ENCODE measurements at regions not wholly inside any gene's neighbourhood (a gene's known extent, or its start where the extent isn't known, plus 50 kb on each side); places are given as distances from the start of the nearest gene placed in this dataset.

DNA sequence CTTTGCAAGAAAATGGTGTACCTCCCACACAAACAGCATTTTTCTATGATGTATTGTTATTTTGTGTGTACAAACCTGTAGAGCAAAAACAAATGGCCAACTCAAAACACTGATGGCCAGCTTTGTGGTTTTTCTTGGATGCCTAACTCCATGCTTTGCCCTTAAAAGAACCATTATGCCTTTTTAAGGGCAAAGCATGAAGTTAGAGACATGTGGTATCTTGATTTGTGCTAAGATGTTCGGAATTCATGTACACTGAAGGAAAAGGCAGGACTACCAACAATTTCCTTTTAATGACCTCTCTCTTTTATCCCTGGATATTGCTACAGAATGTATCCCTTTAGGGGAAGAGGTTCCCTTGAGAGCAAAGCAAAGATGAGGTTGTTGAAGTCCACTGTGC is 273.6 kb downstream of the SCG2 start:
- TF ChIP-seq POLR2A (IDR thresholded peaks at IDR 0.05) (no peak), POLR2AphosphoS5 (IDR thresholded peaks at IDR 0.05) (no peak)
- TF ChIP-seq, protein P1, sequence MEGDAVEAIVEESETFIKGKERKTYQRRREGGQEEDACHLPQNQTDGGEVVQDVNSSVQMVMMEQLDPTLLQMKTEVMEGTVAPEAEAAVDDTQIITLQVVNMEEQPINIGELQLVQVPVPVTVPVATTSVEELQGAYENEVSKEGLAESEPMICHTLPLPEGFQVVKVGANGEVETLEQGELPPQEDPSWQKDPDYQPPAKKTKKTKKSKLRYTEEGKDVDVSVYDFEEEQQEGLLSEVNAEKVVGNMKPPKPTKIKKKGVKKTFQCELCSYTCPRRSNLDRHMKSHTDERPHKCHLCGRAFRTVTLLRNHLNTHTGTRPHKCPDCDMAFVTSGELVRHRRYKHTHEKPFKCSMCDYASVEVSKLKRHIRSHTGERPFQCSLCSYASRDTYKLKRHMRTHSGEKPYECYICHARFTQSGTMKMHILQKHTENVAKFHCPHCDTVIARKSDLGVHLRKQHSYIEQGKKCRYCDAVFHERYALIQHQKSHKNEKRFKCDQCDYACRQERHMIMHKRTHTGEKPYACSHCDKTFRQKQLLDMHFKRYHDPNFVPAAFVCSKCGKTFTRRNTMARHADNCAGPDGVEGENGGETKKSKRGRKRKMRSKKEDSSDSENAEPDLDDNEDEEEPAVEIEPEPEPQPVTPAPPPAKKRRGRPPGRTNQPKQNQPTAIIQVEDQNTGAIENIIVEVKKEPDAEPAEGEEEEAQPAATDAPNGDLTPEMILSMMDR (IDR thresholded peaks at IDR 0.05): no peak
